H1 (cell line): ENCODE measurements at regions not wholly inside any gene's neighbourhood (a gene's known extent, or its start where the extent isn't known, plus 50 kb on each side); places are given as distances from the start of the nearest gene placed in this dataset.

Source experiments
- CBX8 ChIP-seq: fragments of 300-800, 300-1000 bp; sonication (generic); IDR thresholded peaks from 2 replicates; pipeline ENCODE4 v1.7.1; 2016; ENCODE audit warnings: low read depth, low read length, borderline replicate concordance
- SIN3A ChIP-seq, 2 experiments: IDR thresholded peaks in 1 of 2; conservative IDR thresholded peaks in 1 of 2; 2 replicates each; pipeline ENCODE4 v1.6.1; 2011 to 2012; ENCODE audit warnings: low read length in 2 of 2, improper control_type of control experiment in 1 of 2, low read depth in 1 of 2, mild to moderate bottlenecking in 1 of 2
- SP4 ChIP-seq: IDR thresholded peaks from 2 replicates; pipeline ENCODE4 v1.6.1; 2012; ENCODE audit warnings: low read length, inconsistent platforms
- TF ChIP-seq, protein P1 (sequence below): fragments of 300-600 bp; sonication (generic); IDR thresholded peaks from 2 replicates; pipeline ENCODE4 v1.7.1; 2012; ENCODE audit warnings: low read length, moderate library complexity, mild to moderate bottlenecking, inconsistent platforms; ENCODE audit not compliant: insufficient replicate concordance

DNA sequence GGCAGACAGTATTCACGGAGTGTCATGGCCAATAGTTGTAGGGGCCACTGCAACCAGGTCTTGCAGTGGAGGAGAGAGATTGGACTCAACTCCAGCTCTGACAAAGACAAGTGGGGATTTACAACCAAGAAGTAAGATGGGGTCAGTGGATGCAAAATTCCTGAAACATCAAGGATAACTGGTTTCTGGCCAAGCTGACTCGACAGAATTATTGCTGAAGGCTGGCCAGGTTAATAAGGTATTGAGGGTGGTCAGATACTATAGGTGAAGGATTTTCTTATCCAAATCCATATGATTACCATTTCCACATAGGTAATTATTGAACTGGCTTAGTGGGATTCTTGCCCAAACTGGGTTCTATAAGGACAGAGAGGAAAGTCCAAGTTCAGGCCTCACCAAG, 64.9 kb upstream of the FOXG1 start (continued):
- TF ChIP-seq, protein P1, sequence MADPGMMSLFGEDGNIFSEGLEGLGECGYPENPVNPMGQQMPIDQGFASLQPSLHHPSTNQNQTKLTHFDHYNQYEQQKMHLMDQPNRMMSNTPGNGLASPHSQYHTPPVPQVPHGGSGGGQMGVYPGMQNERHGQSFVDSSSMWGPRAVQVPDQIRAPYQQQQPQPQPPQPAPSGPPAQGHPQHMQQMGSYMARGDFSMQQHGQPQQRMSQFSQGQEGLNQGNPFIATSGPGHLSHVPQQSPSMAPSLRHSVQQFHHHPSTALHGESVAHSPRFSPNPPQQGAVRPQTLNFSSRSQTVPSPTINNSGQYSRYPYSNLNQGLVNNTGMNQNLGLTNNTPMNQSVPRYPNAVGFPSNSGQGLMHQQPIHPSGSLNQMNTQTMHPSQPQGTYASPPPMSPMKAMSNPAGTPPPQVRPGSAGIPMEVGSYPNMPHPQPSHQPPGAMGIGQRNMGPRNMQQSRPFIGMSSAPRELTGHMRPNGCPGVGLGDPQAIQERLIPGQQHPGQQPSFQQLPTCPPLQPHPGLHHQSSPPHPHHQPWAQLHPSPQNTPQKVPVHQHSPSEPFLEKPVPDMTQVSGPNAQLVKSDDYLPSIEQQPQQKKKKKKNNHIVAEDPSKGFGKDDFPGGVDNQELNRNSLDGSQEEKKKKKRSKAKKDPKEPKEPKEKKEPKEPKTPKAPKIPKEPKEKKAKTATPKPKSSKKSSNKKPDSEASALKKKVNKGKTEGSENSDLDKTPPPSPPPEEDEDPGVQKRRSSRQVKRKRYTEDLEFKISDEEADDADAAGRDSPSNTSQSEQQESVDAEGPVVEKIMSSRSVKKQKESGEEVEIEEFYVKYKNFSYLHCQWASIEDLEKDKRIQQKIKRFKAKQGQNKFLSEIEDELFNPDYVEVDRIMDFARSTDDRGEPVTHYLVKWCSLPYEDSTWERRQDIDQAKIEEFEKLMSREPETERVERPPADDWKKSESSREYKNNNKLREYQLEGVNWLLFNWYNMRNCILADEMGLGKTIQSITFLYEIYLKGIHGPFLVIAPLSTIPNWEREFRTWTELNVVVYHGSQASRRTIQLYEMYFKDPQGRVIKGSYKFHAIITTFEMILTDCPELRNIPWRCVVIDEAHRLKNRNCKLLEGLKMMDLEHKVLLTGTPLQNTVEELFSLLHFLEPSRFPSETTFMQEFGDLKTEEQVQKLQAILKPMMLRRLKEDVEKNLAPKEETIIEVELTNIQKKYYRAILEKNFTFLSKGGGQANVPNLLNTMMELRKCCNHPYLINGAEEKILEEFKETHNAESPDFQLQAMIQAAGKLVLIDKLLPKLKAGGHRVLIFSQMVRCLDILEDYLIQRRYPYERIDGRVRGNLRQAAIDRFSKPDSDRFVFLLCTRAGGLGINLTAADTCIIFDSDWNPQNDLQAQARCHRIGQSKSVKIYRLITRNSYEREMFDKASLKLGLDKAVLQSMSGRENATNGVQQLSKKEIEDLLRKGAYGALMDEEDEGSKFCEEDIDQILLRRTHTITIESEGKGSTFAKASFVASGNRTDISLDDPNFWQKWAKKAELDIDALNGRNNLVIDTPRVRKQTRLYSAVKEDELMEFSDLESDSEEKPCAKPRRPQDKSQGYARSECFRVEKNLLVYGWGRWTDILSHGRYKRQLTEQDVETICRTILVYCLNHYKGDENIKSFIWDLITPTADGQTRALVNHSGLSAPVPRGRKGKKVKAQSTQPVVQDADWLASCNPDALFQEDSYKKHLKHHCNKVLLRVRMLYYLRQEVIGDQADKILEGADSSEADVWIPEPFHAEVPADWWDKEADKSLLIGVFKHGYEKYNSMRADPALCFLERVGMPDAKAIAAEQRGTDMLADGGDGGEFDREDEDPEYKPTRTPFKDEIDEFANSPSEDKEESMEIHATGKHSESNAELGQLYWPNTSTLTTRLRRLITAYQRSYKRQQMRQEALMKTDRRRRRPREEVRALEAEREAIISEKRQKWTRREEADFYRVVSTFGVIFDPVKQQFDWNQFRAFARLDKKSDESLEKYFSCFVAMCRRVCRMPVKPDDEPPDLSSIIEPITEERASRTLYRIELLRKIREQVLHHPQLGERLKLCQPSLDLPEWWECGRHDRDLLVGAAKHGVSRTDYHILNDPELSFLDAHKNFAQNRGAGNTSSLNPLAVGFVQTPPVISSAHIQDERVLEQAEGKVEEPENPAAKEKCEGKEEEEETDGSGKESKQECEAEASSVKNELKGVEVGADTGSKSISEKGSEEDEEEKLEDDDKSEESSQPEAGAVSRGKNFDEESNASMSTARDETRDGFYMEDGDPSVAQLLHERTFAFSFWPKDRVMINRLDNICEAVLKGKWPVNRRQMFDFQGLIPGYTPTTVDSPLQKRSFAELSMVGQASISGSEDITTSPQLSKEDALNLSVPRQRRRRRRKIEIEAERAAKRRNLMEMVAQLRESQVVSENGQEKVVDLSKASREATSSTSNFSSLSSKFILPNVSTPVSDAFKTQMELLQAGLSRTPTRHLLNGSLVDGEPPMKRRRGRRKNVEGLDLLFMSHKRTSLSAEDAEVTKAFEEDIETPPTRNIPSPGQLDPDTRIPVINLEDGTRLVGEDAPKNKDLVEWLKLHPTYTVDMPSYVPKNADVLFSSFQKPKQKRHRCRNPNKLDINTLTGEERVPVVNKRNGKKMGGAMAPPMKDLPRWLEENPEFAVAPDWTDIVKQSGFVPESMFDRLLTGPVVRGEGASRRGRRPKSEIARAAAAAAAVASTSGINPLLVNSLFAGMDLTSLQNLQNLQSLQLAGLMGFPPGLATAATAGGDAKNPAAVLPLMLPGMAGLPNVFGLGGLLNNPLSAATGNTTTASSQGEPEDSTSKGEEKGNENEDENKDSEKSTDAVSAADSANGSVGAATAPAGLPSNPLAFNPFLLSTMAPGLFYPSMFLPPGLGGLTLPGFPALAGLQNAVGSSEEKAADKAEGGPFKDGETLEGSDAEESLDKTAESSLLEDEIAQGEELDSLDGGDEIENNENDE: no peak
- TF ChIP-seq SP4 (no peak), SIN3A (conservative IDR thresholded peaks at IDR 0.05 in 1 of 2, IDR thresholded peaks at IDR 0.05 in 1 of 2; ENCODE audit: low read depth in 1 of 2, low read length in 2 of 2) (no peak), CBX8 (no peak)
- TF ChIP-seq, all 59 proteins: peak for 0
